AG04450 (cell line): ENCODE measurements at regions not wholly inside any gene's neighbourhood (a gene's known extent, or its start where the extent isn't known, plus 50 kb on each side); places are given as distances from the start of the nearest gene placed in this dataset.
A peak's percentile ranks its signal among the peaks of the same experiment; 100 is the strongest.

Experiments
- CTCF ChIA-PET: fragments of 300-600, 350-600 bp; formaldehyde crosslinking; extraction: SDS; loops from one replicate; lab custom pipeline; 2022; ENCODE audit warnings: antibody characterized with exemption, inconsistent platforms; lab: Charles Lee
- POLR2A ChIA-PET: fragments of 350-600 bp; formaldehyde crosslinking; extraction: SDS; loops from one replicate; lab custom pipeline; 2021; ENCODE audit warnings: antibody characterized with exemption, inconsistent platforms; lab: Yijun Ruan, JAX
- DNase-seq: peaks from one replicate; pipeline ENCODE4 v3.0.0-alpha.2; 2011; ENCODE audit warnings: low read depth, low spot score
- H3K27ac ChIP-seq: one replicate; pipeline ENCODE4 v1.5.1; 2012; ENCODE audit warnings: low read depth, low read length, control low read depth
- H3K27me3 ChIP-seq: one replicate; pipeline ENCODE4 v1.6.0; 2012; ENCODE audit warnings: low read length; ENCODE audit not compliant: control insufficient read depth, insufficient read depth
- H3K4me3 ChIP-seq: 2 replicates; pipeline ENCODE4 v1.5.1; 2011; ENCODE audit warnings: mild to moderate bottlenecking, low read depth, low read length, control low read depth
- H3K9me3 ChIP-seq: 2 replicates; pipeline ENCODE4 v1.5.1; 2012; ENCODE audit warnings: low read length; ENCODE audit not compliant: control insufficient read depth, insufficient read depth
- CTCF ChIP-seq: IDR thresholded peaks from 2 replicates; pipeline ENCODE4 v1.5.1; 2011; ENCODE audit warnings: low read depth, low read length, control low read depth, inconsistent platforms

- no peak overlapping the region for H3K4me3 ChIP-seq
- no peak for DNase-seq
- TF ChIP-seq CTCF: no peak
- no peaks in the 10 kb centered on the region for H3K27me3 ChIP-seq
- no peak overlapping the region for H3K27ac ChIP-seq
- ChIA-PET CTCF (no interaction called here), POLR2A (no interaction called here)
- no peaks in the 10 kb centered on the region for H3K9me3 ChIP-seq
Observed at GRCh38 chr5:143497749-143498148, 94.3 kb upstream of the NR3C1 start.

GRCh38 chr5:143496943-143497342 lies 93.5 kb upstream of the NR3C1 start:
- no peaks in the 10 kb centered on the region for H3K9me3 ChIP-seq
- no peak for TF ChIP-seq CTCF
- CTCF ChIA-PET: no interaction called here
- POLR2A ChIA-PET: no interaction called here
- no peak overlapping the region for H3K4me3 ChIP-seq
- peak; percentile 32 for DNase-seq
- H3K27ac ChIP-seq: no peak overlapping the region
- H3K27me3 ChIP-seq: no peaks in the 10 kb centered on the region

- no peaks in the 10 kb centered on the region for H3K9me3 ChIP-seq
- POLR2A ChIA-PET: interaction anchor here (0.9 to 2.2 kb wide), 2 partner anchors 23 to 91 kb away, joined by 3 to 5 read pairs; no protein-coding TSS in a partner anchor
- no peak for DNase-seq
- H3K27me3 ChIP-seq: no peaks in the 10 kb centered on the region
- H3K27ac ChIP-seq: peak overlapping the region; percentile 22
- CTCF ChIA-PET: interaction anchor here (0.5 kb wide), 1 partner anchor 404 kb away, joined by 3 read pairs; no protein-coding TSS in a partner anchor
- H3K4me3 ChIP-seq: no peak overlapping the region
- TF ChIP-seq CTCF: no peak
Observed at GRCh38 chr5:143495821-143496275, 92.4 kb upstream of the NR3C1 start.

- H3K27ac ChIP-seq: no peak overlapping the region
- ChIA-PET CTCF (no interaction called here), POLR2A (interaction anchor here (0.9 to 2.2 kb wide), 2 partner anchors 22 to 90 kb away, joined by 3 to 5 read pairs; no protein-coding TSS in a partner anchor)
- H3K27me3 ChIP-seq: no peaks in the 10 kb centered on the region
- H3K4me3 ChIP-seq: no peak overlapping the region
- no peak for TF ChIP-seq CTCF
- H3K9me3 ChIP-seq: no peaks in the 10 kb centered on the region
- DNase-seq: no peak
Observed at GRCh38 chr5:143495110-143495509, 91.6 kb upstream of the NR3C1 start.

- ChIA-PET POLR2A (interaction anchor here (2.2 kb wide), 1 partner anchor 90 kb away, joined by 5 read pairs; no protein-coding TSS in a partner anchor), CTCF (no interaction called here)
- Histone ChIP-seq H3K27me3 (no peaks in the 10 kb centered on the region), H3K27ac (peak overlapping the region; percentile 4), H3K9me3 (no peaks in the 10 kb centered on the region), H3K4me3 (no peak overlapping the region)
- no peak for TF ChIP-seq CTCF
- no peak for DNase-seq
Observed at GRCh38 chr5:143494595-143494994, 91.1 kb upstream of the NR3C1 start.
